ENCODE measurements at regions not wholly inside any gene's neighbourhood (a gene's known extent, or its start where the extent isn't known, plus 50 kb on each side); places are given as distances from the start of the nearest gene placed in this dataset.

DNA sequence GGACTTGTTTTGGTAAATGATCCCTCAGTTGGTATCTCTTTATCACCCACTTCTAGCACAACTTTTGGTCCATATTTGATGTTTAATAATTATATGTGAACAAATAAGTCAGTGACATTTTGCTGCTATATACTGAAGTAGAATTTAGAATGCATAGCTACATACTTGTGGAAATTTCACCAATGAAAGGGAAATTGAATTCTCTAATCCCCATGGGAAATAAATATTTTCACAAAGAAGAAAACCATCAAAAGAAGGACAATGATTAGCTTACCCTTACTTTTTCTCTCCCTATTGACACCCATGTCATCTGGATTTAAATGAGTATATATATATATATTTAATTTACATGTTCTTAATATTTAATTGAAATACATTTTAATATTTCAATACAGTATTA, 94.3 kb upstream of the DAB2 start:
- TF ChIP-seq CTCF (optimal IDR thresholded peaks at IDR 0.05 in 1 of 3, IDR thresholded peaks at IDR 0.05 in 1 of 3, conservative IDR thresholded peaks at IDR 0.05 in 1 of 3; ENCODE audit: extremely low read depth in 1 of 3, insufficient read depth in 2 of 3, low read length in 3 of 3) = no peak
- TF ChIP-seq EZH2 (IDR thresholded peaks at IDR 0.05; ENCODE audit: low read length) = no peak
